NCI-H2227 (cell line): ENCODE measurements at regions not wholly inside any gene's neighbourhood (a gene's known extent, or its start where the extent isn't known, plus 50 kb on each side); places are given as distances from the start of the nearest gene placed in this dataset.
A peak's percentile ranks its signal among the peaks of the same experiment; 100 is the strongest.

Source experiments
- DNase-seq: peaks from one replicate; lab custom pipeline; 2025; ENCODE audit not compliant: unreplicated experiment; lab: John Stamatoyannopoulos, UW

- no peak for DNase-seq
These were observed 369.0 kb upstream of the CWC22 start for GRCh38 chr2:180376066-180376465.

GRCh38 chr2:180374502-180375281 lies 367.6 kb upstream of the CWC22 start:
- DNase-seq, result no peak

DNA sequence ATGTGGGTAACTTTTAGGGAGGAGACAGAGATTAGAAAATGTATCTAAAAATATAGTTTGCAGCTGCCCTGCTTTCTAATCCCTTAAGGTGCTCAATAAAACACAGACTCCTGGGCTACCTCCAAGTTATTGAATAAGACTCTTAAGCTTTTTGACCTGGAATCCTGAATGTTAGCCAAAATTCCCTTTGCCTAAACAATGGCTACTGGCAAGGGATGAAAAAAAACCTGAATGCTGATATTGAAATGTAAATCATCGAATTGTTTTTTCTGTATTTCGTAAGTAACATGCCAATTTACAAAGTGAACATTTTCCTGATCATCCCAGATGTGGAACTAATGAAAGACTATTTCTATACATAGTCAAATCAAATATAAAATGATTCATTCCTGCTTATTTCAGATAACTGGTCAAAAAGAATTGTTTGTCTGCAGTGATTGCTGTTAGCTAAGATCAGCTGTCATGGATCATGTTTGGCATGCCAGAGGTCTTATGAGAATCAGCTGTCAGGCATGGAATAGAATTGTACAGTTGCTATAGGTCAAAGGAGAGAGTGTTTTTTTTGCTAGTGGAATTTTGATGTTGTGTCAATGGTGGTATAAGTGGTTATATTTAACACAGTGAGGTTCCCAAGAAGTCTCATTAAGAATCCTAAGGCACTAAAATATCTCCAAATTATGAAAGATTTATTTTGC lies 363.6 kb upstream of the CWC22 start:
- DNase-seq, result no peak

- DNase-seq, result no peak
These were observed 361.8 kb upstream of the CWC22 start for GRCh38 chr2:180368881-180369280.

- DNase-seq, result no peak
These were observed 360.7 kb upstream of the CWC22 start for GRCh38 chr2:180367815-180368214.

GRCh38 chr2:180366481-180366880 lies 359.4 kb upstream of the CWC22 start:
- no peak for DNase-seq

GRCh38 chr2:180364719-180365118 lies 357.6 kb upstream of the CWC22 start:
- DNase-seq, result peak; percentile 90

GRCh38 chr2:180360283-180360618 lies 353.2 kb upstream of the CWC22 start:
- no peak for DNase-seq

GRCh38 chr2:180359522-180360282 lies 352.6 kb upstream of the CWC22 start:
- DNase-seq, result no peak

GRCh38 chr2:180358458-180358857 lies 351.4 kb upstream of the CWC22 start:
- DNase-seq, result no peak

DNA sequence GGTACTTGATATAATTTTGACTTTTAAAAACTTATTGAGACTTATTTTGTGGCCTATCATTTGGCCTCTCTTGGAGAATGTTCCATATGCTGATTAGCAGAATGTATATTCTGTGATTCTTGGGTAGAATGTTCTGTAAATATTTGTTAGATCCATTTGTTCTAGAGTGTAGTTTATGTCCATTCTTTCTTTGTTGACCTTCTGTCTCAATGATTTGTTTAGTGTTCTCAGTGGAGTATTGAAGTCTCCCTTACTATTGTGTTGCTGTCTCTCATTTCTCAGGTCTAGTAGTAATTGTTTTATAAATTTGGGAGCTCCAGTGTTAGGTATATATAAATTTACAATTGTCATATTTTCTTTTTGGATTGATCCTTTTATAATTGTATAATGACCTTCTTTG lies 349.6 kb upstream of the CWC22 start:
- DNase-seq, result no peak

- DNase-seq, result no peak
These were observed 345.5 kb upstream of the CWC22 start for GRCh38 chr2:180352620-180353019.

DNA sequence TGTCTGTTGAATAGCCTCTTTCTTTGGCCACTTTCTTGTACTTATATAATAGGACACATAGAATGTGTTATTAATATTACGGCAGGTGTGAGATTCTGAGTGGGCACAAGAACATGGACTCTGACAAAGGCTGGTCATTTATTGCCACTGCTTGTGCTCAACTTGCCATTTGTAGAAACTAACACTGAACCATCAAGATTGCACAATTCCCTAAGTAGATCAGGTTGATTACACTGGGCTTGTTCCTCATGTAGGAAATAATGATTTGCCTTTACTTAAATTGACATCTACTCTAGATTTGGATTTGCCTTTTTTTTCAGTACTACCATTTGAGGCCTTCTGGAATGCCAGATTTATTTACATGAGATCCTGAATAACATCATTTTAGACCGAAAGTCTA lies 342.7 kb upstream of the CWC22 start:
- DNase-seq, result no peak

DNA sequence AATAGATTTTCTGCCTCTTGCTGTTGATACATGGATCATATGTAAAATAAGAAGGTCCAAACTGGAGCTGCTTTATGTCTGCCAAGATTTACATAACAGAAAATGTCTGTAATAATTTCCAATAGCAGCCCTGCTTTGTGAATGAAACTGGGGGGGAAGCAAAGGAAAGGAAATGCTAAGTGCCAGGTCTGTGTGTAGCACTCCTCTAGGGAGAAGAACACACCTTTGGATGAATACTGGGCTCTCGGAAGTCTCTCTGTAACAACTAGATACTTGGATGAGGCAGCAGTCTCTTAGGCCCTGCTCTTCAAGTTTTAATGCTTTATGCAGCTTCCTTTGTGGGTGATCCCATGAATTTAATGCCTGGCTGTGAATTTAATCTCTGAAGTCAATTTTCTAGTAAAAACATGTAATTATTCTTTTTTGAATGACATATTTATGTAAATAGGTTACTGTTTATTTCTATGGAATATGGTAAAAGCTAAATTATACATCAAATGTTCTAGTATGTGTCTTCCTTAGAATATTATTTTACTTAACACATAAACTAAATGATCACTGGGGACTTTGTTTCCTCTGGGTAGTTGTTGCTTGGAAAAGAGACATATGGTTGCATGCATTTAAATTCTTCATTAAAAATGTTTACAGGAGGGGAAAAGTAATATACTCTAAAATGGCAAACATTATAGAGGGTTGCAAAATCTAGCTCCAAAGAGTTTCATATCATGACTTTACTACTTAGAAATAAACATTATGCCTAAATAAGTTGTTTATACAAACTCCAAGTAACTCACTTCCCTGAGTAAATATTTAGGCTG lies 336.6 kb upstream of the CWC22 start:
- DNase-seq, result no peak

DNA sequence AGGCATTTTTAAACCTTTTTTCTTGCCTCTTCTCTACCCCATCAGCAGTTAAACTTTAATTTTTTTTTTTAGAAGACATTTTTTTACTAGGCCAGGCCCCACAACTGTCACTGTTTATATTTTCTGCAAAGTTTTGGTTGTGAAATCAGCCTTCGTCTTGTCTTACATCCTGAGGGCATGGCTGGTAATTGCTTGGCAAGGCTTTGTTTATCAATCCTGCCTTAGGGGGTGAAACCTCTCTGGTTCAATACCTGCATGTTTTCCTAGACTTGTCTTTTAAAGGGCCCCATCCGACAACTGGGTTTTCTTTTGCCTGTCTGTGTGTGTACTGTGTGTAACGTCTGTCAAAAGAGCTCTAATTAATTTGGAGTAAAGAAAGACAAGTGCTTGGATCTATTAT lies 330.0 kb upstream of the CWC22 start:
- DNase-seq, result no peak

DNA sequence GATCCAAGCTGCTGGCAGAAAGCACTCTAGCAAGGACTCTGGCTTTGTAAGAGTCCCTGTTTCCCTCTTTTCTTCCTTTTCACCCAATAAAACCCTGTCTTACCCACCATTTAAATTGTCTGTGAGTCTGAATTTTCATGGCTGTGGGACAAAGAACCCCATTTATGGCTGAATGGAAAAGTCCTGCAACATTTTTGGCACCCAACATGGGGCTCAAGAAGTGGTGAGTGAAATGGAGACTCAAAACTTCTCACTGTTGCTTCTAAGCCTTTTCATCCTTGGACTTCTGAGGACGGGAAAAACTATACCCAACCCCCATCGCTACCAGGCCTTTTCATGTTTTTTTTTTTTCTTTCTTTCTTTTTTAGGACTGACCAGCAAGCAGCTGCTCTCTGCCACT lies 329.5 kb upstream of the CWC22 start:
- no peak for DNase-seq

DNA sequence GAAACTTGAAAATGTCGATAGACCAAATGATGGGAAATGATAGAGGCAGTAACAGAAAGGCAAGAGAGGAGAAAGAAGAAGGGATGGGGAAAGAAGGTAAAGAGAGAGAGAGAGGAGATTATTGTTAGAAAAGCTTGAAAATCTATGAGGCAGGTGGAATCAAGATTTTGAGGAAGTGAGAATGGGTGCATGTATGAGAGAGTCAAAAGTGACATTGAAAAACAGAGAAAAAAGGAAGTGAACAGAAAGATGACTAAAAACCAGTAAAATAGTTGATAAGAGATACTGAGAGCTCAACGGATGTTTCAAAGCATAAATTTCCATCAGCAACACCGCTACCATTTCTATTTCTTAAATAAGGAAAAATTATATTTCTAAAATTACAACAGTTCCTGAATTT lies 327.4 kb upstream of the CWC22 start:
- DNase-seq, result no peak

GRCh38 chr2:180328795-180329422 lies 321.8 kb upstream of the CWC22 start:
- no peak for DNase-seq

GRCh38 chr2:180327185-180327584 lies 320.1 kb upstream of the CWC22 start:
- DNase-seq, result no peak

GRCh38 chr2:180325416-180326120 lies 318.5 kb upstream of the CWC22 start:
- no peak for DNase-seq
